RWPE2 (cell line): ENCODE measurements at regions not wholly inside any gene's neighbourhood (a gene's known extent, or its start where the extent isn't known, plus 50 kb on each side); places are given as distances from the start of the nearest gene placed in this dataset.
"Not testable (repeated sequence)": the region's sequence is repeated elsewhere in the genome, so short reads cannot be mapped to it uniquely, and the experiment has no call there.

Source experiments
- ATAC-seq: fragments of 200-7000 bp; cut with Tn5 transposase; 3 replicates; pipeline ENCODE4 v1.9.1; 2021; ENCODE audit warnings: low read depth
- DNase-seq: peaks from one replicate; pipeline ENCODE4 v3.0.0-alpha.2; 2020; ENCODE audit warnings: low spot score
- H3K27ac ChIP-seq: fragments of 450-650 bp; 2 replicates; pipeline ENCODE4 v1.5.1; 2017; ENCODE audit warnings: mild to moderate bottlenecking; ENCODE audit not compliant: poor library complexity, severe bottlenecking
- H3K27me3 ChIP-seq: fragments of 250-450 bp; sonication (Bioruptor Pico); 2 replicates; pipeline ENCODE4 v1.5.1; 2021; ENCODE audit warnings: mild to moderate bottlenecking, moderate library complexity; ENCODE audit not compliant: insufficient read depth, poor library complexity, severe bottlenecking
- H3K36me3 ChIP-seq: fragments of 250-450 bp; sonication (Bioruptor Pico); 2 replicates; pipeline ENCODE4 v1.5.1; 2020; ENCODE audit warnings: low read depth, mild to moderate bottlenecking, moderate library complexity
- H3K4me1 ChIP-seq: fragments of 250-450 bp; sonication (Bioruptor Pico); 2 replicates; pipeline ENCODE4 v1.5.1; 2021; ENCODE audit warnings: mild to moderate bottlenecking, moderate library complexity; ENCODE audit not compliant: insufficient read depth, poor library complexity, severe bottlenecking
- H3K4me3 ChIP-seq: fragments of 250-450 bp; sonication (Bioruptor Pico); 2 replicates; pipeline ENCODE4 v1.5.1; 2021; ENCODE audit warnings: mild to moderate bottlenecking, moderate library complexity; ENCODE audit not compliant: severe bottlenecking
- H3K9me3 ChIP-seq: fragments of 250-450 bp; sonication (Bioruptor Pico); 2 replicates; pipeline ENCODE4 v1.5.1; 2021; ENCODE audit warnings: mild to moderate bottlenecking, moderate library complexity; ENCODE audit not compliant: severe bottlenecking
- TF ChIP-seq, protein P1 (sequence below): fragments of 450-650 bp; IDR thresholded peaks from one replicate; pipeline ENCODE4 v1.5.1; 2017; ENCODE audit warnings: mild to moderate bottlenecking, moderate library complexity; ENCODE audit not compliant: poor library complexity, severe bottlenecking

GRCh38 chr2:189982780-189983394 is 79.6 kb downstream of the MSTN start:
- no peaks in the 10 kb centered on the region for H3K27me3 ChIP-seq
- no peak overlapping the region for H3K27ac ChIP-seq
- H3K4me3 ChIP-seq: no peak overlapping the region
- DNase-seq: no peak
- peaks cover 5% of the 10 kb centered on the region for H3K9me3 ChIP-seq
- TF ChIP-seq, protein P1, sequence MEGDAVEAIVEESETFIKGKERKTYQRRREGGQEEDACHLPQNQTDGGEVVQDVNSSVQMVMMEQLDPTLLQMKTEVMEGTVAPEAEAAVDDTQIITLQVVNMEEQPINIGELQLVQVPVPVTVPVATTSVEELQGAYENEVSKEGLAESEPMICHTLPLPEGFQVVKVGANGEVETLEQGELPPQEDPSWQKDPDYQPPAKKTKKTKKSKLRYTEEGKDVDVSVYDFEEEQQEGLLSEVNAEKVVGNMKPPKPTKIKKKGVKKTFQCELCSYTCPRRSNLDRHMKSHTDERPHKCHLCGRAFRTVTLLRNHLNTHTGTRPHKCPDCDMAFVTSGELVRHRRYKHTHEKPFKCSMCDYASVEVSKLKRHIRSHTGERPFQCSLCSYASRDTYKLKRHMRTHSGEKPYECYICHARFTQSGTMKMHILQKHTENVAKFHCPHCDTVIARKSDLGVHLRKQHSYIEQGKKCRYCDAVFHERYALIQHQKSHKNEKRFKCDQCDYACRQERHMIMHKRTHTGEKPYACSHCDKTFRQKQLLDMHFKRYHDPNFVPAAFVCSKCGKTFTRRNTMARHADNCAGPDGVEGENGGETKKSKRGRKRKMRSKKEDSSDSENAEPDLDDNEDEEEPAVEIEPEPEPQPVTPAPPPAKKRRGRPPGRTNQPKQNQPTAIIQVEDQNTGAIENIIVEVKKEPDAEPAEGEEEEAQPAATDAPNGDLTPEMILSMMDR: no peak
- ATAC-seq: no peak
- no peaks in the 10 kb centered on the region for H3K36me3 ChIP-seq
- H3K4me1 ChIP-seq: no peaks in the 10 kb centered on the region

DNA sequence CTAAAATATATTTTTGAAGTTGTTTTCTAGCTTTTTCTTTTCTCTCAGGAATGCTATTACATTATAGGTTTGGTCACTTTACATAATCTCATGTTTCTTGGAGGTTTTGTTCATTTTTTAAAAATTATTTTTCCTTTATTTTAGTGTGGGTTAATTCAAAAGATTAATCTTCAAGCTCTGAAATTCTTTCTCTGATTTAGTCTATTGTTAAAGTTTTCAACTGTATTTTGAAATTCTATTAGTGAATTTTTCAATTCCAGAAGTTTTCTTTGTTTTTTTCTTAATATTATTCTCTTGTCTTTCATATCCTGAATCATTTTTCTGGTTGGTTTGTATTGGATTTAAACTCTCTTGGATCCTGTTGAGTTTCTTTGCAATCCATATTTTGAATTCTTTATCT is 80.4 kb downstream of the MSTN start:
- H3K27me3 ChIP-seq: no peaks in the 10 kb centered on the region
- no peak overlapping the region for H3K4me3 ChIP-seq
- no peaks in the 10 kb centered on the region for H3K36me3 ChIP-seq
- no peak overlapping the region for H3K27ac ChIP-seq
- H3K4me1 ChIP-seq: no peaks in the 10 kb centered on the region
- DNase-seq: no peak
- ATAC-seq: no peak
- TF ChIP-seq, protein P1: no peak
- H3K9me3 ChIP-seq: peaks cover 5% of the 10 kb centered on the region

- not testable (repeated sequence) for H3K36me3 ChIP-seq
Measured at GRCh38 chr2:189976488-189976887, 86.0 kb downstream of the MSTN start.

DNA sequence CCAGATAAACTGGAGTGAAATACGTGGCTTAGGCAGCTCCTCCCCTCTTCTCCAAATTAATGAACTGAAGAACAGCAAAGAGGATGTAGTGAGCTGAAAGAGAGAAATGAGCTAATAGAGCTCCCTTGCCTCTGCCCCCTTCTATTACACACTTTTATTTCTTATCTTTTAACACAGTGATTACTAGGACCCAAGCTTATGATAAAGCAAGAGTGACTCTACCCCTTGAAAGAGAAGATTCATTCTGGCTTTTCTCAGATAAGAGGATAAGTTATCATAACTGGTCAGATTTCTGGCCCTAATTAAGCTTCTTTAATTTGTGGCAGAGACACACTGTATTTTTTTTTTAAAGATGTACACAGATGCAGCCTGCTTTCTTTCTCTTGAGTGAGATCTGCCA is 102.2 kb downstream of the MSTN start:
- Histone ChIP-seq H3K4me3 (no peak overlapping the region), H3K4me1 (no peaks in the 10 kb centered on the region), H3K36me3 (no peaks in the 10 kb centered on the region), H3K27ac (no peak overlapping the region), H3K27me3 (no peaks in the 10 kb centered on the region), H3K9me3 (no peaks in the 10 kb centered on the region)
- TF ChIP-seq, protein P1: no peak
- DNase-seq (no peak), ATAC-seq (no peak)

More at GRCh38 chr2:189976488-189976887, 86.0 kb downstream of the MSTN start:
- ATAC-seq, DNase-seq, H3K27me3 ChIP-seq, H3K4me3 ChIP-seq, H3K9me3 ChIP-seq, H3K27ac ChIP-seq, H3K4me1 ChIP-seq: not testable (repeated sequence)

- H3K9me3 ChIP-seq: no peaks in the 10 kb centered on the region
- H3K27me3 ChIP-seq: no peaks in the 10 kb centered on the region
- H3K4me1 ChIP-seq: no peaks in the 10 kb centered on the region
- H3K36me3 ChIP-seq: no peaks in the 10 kb centered on the region
- TF ChIP-seq, protein P1: no peak
- no peak for ATAC-seq
- H3K27ac ChIP-seq: no peak overlapping the region
- no peak for DNase-seq
- no peak overlapping the region for H3K4me3 ChIP-seq
Measured at GRCh38 chr2:189959450-189959849, 103.1 kb downstream of the MSTN start.
